GM23248 (cell line): ENCODE measurements at regions not wholly inside any gene's neighbourhood (a gene's known extent, or its start where the extent isn't known, plus 50 kb on each side); places are given as distances from the start of the nearest gene placed in this dataset.

Experiments
- DNase-seq: peaks from one replicate; pipeline ENCODE4 v3.0.0-alpha.2; 2015
- H2AFZ ChIP-seq: fragments of 200-600 bp; sonication (generic); 2 replicates; pipeline ENCODE4 v1.6.1; 2016; ENCODE audit warnings: antibody characterized with exemption
- H3F3A ChIP-seq: fragments of 200-600 bp; sonication (generic); 2 replicates; pipeline ENCODE4 v1.6.1; 2016; ENCODE audit warnings: mild to moderate bottlenecking, antibody characterized with exemption, mixed run types; ENCODE audit not compliant: insufficient read depth
- H3K27ac ChIP-seq: fragments of 200-600 bp; sonication (generic); 2 replicates; pipeline ENCODE4 v1.5.1; 2016; ENCODE audit warnings: mild to moderate bottlenecking
- H3K27me3 ChIP-seq: fragments of 200-600 bp; sonication (generic); replicated peaks from 2 replicates; pipeline ENCODE4 v1.6.1; 2016; ENCODE audit warnings: mild to moderate bottlenecking; ENCODE audit not compliant: insufficient read depth
- H3K36me3 ChIP-seq: fragments of 200-600 bp; sonication (generic); 2 replicates; pipeline ENCODE4 v1.6.1; 2016; ENCODE audit warnings: low read depth, mild to moderate bottlenecking
- H3K4me1 ChIP-seq: fragments of 200-600 bp; sonication (generic); 2 replicates; pipeline ENCODE4 v1.6.1; 2016; ENCODE audit warnings: mild to moderate bottlenecking; ENCODE audit not compliant: insufficient read depth
- H3K4me2 ChIP-seq: fragments of 200-600 bp; sonication (generic); one replicate; pipeline ENCODE4 v1.6.1; 2016; ENCODE audit warnings: mild to moderate bottlenecking; ENCODE audit not compliant: unreplicated experiment
- H3K4me3 ChIP-seq: fragments of 200-600 bp; sonication (generic); 2 replicates; pipeline ENCODE4 v1.5.1; 2016; ENCODE audit warnings: mild to moderate bottlenecking
- H3K79me2 ChIP-seq: fragments of 200-600 bp; sonication (generic); 2 replicates; pipeline ENCODE4 v1.6.1; 2016; ENCODE audit warnings: mild to moderate bottlenecking; ENCODE audit not compliant: insufficient read depth
- H3K9ac ChIP-seq: fragments of 200-600 bp; sonication (generic); 2 replicates; pipeline ENCODE4 v1.6.1; 2016; ENCODE audit warnings: mild to moderate bottlenecking
- H3K9me2 ChIP-seq: fragments of 200-600 bp; sonication (generic); 2 replicates; pipeline ENCODE4 v1.6.1; 2016; ENCODE audit warnings: mixed run types, mild to moderate bottlenecking, moderate library complexity; ENCODE audit not compliant: insufficient read depth
- H3K9me3 ChIP-seq: fragments of 200-600 bp; sonication (generic); one replicate; pipeline ENCODE4 v1.6.1; 2017; ENCODE audit warnings: low read depth
- H4K20me1 ChIP-seq: fragments of 200-600 bp; sonication (generic); 2 replicates; pipeline ENCODE4 v1.6.0; 2016; ENCODE audit not compliant: insufficient read depth
- EZH2 ChIP-seq: fragments of 200-600 bp; sonication (generic); IDR thresholded peaks from 2 replicates; pipeline ENCODE4 v1.6.1; 2018; ENCODE audit warnings: antibody characterized with exemption, mild to moderate bottlenecking; ENCODE audit not compliant: insufficient read depth, poor library complexity, severe bottlenecking
- EZH2phosphoT487 ChIP-seq: fragments of 200-600 bp; sonication (generic); IDR thresholded peaks from 2 replicates; pipeline ENCODE4 v1.6.1; 2018; ENCODE audit warnings: antibody characterized with exemption, moderate library complexity, mild to moderate bottlenecking, low read depth; ENCODE audit not compliant: insufficient read depth
- WGBS, 2 experiments: methylation state at CpG; one replicate each; pipeline ENCODE4 v1.1.6; 2015 to 2017; ENCODE audit warnings: low lambda C conversion rate in 2 of 2, low coverage in 1 of 2; ENCODE audit errors: missing lambda C conversion rate in 2 of 2; 5-methylcytosine and 5-hydroxymethylcytosine counted together
- in situ Hi-C: fragments of 300-500 bp; cut with MboI; formaldehyde crosslinking; loops from 2 replicates; pipeline ENCODE4 v1.15.0; 2020

DNA sequence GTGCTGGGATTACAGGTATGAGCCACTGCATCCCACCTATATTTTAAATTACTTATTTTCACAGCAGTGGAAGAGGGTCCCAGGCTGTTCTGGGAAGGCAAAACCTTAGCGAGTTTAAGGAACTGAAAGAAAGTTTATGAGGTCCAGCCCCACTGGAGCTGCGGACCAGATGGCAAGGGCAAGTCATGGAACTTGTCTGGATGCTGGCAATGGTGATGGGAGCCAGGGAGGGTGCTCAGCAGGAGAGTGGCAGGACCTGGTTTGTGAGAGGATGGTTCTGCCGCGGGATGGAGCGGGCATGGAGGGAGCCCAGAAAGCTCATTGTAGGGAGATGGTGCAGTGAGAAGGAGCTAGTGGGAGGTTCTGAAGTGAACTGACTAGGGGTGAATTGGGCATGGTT lies 50.6 kb upstream of the SLC45A1 start:
- Histone ChIP-seq H2AFZ (no peak overlapping the region), H3K9ac (no peak overlapping the region), H3K4me3 (no peak overlapping the region), H3K9me3 (no peaks in the 10 kb centered on the region), H3K36me3 (no peaks in the 10 kb centered on the region), H4K20me1 (no peaks in the 10 kb centered on the region), H3F3A (no peaks in the 10 kb centered on the region), H3K4me2 (no peak overlapping the region), H3K27me3 (no peaks in the 10 kb centered on the region), H3K79me2 (no peaks in the 10 kb centered on the region), H3K4me1 (no peaks in the 10 kb centered on the region), H3K27ac (no peak overlapping the region), H3K9me2 (no peaks in the 10 kb centered on the region)
- 56 to 60% methylated on average over 5 of the region's 5 CpGs for WGBS, 2 experiments
- TF ChIP-seq EZH2 (no peak), EZH2phosphoT487 (no peak)
- in situ Hi-C loops = no loop called here
- no peak for DNase-seq

DNA sequence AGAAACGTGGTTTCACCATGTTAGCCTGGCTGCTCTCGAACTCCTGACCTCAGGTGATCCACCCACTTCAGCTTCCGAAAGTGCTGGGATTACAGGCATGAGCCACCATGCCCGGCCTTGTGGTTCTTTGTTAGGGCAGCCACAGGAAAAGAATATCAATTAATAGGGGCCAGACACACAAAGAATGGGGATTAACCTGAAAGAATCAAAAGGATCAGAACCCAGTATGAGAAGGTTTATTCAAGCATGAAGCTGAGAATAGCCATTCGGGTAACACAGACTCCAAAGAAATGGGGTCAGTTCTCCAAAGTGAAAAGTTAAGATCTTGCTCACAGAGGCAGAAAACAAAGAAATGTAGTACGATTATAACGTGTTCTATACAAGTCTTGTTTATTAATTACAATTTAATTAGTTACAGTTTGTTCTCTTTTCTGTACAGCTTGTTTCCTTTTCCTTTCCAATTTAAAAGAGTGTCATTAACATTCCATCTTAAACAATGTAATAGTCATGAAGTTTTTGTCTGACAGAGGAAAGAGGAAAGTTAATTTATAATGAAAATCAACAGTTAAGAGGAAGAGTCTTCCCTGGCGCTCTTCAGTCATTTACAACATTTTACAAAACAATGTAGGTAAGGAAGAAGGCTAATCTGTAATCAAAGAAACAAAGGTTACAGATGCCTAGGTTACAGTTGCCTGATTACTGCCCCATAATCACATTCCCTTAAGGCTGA lies 51.3 kb upstream of the SLC45A1 start:
- H3K9ac ChIP-seq = no peak overlapping the region
- H3K4me2 ChIP-seq = no peak overlapping the region
- H3K9me2 ChIP-seq = no peaks in the 10 kb centered on the region
- H3K4me3 ChIP-seq = no peak overlapping the region
- no peaks in the 10 kb centered on the region for H4K20me1 ChIP-seq
- 49 to 54% methylated on average over 8 of the region's 8 CpGs for WGBS, 2 experiments
- no peak for DNase-seq
- in situ Hi-C loops = no loop called here
- no peak overlapping the region for H2AFZ ChIP-seq
- H3F3A ChIP-seq = no peaks in the 10 kb centered on the region
- no peaks in the 10 kb centered on the region for H3K27me3 ChIP-seq
- TF ChIP-seq EZH2 (no peak), EZH2phosphoT487 (no peak)
- no peaks in the 10 kb centered on the region for H3K9me3 ChIP-seq
- no peaks in the 10 kb centered on the region for H3K4me1 ChIP-seq
- H3K36me3 ChIP-seq = no peaks in the 10 kb centered on the region
- H3K79me2 ChIP-seq = no peaks in the 10 kb centered on the region
- H3K27ac ChIP-seq = no peak overlapping the region

DNA sequence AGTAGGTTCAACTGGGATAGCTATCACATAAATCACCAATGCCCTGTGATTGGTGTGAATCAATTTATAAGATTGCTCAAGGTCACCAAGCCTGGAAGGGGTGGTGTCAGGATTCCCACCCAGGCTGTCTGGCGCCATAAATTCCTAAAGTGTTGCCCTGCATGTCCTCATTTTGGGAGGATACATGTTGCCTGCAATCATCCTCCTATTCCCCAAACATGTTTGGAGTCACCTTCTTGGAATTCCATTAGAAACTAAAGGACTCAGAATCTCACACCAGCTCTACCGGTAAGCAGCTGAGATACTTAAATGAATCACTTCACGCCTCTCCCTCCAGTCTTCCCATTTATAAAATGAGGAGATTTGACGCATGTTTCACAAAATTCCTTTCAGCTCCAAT lies 54.1 kb upstream of the SLC45A1 start:
- 83% methylated on average over 4 of the region's 4 CpGs for WGBS, 2 experiments
- in situ Hi-C loops = no loop called here
- no peak for DNase-seq

DNA sequence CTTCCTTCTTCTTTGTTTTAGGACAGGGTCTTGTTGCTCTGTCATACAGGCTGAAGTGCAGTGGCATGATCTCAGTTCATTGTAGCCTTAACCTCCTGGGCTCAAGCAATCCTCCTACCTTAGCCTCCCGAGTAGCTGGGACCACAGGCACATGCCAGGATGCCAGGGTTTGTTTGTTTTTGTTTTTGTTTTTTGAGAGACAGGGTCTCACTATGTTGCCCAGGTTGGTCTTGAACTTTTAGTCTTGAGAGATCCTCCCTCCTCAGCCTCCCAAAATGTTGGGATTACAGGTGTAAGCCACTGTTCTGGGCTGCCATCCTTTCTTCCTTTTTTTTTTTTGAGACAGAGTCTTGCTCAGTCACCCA lies 56.5 kb upstream of the SLC45A1 start:
- H3K4me2 ChIP-seq = no peak overlapping the region
- peaks cover 5% of the 10 kb centered on the region; the same call in 1 of the 2 replicates for H3K4me1 ChIP-seq
- 80 to 100% methylated on average over 1 of the region's 1 CpG for WGBS, 2 experiments
- TF ChIP-seq EZH2phosphoT487 = no peak
- TF ChIP-seq EZH2 = no peak
- DNase-seq = no peak
- no peaks in the 10 kb centered on the region for H4K20me1 ChIP-seq
- H3K9me3 ChIP-seq = no peaks in the 10 kb centered on the region
- no peak overlapping the region for H3K27ac ChIP-seq
- no peaks in the 10 kb centered on the region for H3K79me2 ChIP-seq
- no peaks in the 10 kb centered on the region for H3F3A ChIP-seq
- H3K9me2 ChIP-seq = no peaks in the 10 kb centered on the region
- H3K4me3 ChIP-seq = no peak overlapping the region
- no peak overlapping the region for H2AFZ ChIP-seq
- in situ Hi-C loops = no loop called here
- H3K9ac ChIP-seq = no peak overlapping the region
- no peaks in the 10 kb centered on the region for H3K27me3 ChIP-seq
- H3K36me3 ChIP-seq = no peaks in the 10 kb centered on the region

More for the DNA sequence above, 54.1 kb upstream of the SLC45A1 start:
- Histone ChIP-seq H2AFZ (no peak overlapping the region), H3K4me2 (no peak overlapping the region), H3K27me3 (no peaks in the 10 kb centered on the region), H3K9ac (no peak overlapping the region), H3K36me3 (no peaks in the 10 kb centered on the region), H3K4me1 (peaks cover 5% of the 10 kb centered on the region; the same call in 1 of the 2 replicates), H3F3A (no peaks in the 10 kb centered on the region), H3K4me3 (no peak overlapping the region), H3K9me2 (no peaks in the 10 kb centered on the region), H3K79me2 (no peaks in the 10 kb centered on the region), H3K27ac (no peak overlapping the region), H3K9me3 (no peaks in the 10 kb centered on the region), H4K20me1 (no peaks in the 10 kb centered on the region)
- TF ChIP-seq EZH2phosphoT487 (no peak), EZH2 (no peak)
